ENCODE measurements at regions not wholly inside any gene's neighbourhood (a gene's known extent, or its start where the extent isn't known, plus 50 kb on each side); places are given as distances from the start of the nearest gene placed in this dataset.

DNA sequence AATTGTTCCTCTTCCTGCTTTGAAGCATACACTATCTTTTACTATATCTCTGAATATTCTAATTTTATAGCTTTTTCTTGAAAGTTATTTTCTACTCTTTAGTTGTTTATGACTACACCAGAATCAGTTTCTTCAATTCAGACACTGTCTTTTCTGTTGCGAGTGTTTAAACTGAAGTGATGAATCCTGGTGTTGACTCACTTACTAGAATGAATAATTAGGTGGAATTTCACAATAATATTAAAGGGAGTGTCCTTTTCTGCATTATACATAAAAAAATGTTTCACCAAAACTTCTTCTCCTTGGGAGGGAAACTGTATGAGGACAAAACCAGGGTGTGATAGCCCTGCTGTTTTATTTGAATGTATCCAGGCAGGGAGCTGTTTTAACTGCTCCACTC, 1383.1 kb downstream of the C4orf33 start:
- TF ChIP-seq EZH2phosphoT487 (IDR thresholded peaks at IDR 0.05; ENCODE audit: low read depth, severe bottlenecking, unreplicated experiment) (no peak), EZH2 (IDR thresholded peaks at IDR 0.05; ENCODE audit: borderline replicate concordance) (no peak)
- TF ChIP-seq, protein P1, sequence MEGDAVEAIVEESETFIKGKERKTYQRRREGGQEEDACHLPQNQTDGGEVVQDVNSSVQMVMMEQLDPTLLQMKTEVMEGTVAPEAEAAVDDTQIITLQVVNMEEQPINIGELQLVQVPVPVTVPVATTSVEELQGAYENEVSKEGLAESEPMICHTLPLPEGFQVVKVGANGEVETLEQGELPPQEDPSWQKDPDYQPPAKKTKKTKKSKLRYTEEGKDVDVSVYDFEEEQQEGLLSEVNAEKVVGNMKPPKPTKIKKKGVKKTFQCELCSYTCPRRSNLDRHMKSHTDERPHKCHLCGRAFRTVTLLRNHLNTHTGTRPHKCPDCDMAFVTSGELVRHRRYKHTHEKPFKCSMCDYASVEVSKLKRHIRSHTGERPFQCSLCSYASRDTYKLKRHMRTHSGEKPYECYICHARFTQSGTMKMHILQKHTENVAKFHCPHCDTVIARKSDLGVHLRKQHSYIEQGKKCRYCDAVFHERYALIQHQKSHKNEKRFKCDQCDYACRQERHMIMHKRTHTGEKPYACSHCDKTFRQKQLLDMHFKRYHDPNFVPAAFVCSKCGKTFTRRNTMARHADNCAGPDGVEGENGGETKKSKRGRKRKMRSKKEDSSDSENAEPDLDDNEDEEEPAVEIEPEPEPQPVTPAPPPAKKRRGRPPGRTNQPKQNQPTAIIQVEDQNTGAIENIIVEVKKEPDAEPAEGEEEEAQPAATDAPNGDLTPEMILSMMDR (IDR thresholded peaks at IDR 0.05; ENCODE audit: poor library complexity), result no peak

Measured in hepatocyte (in vitro differentiated cells).